Hepatocyte (in vitro differentiated cells): ENCODE measurements at regions not wholly inside any gene's neighbourhood (a gene's known extent, or its start where the extent isn't known, plus 50 kb on each side); places are given as distances from the start of the nearest gene placed in this dataset.

ENCODE experiments used
- DNase-seq: peaks from one replicate; pipeline ENCODE4 v3.0.0-alpha.2; 2016; ENCODE audit warnings: low spot score
- H2AFZ ChIP-seq: fragments of 200-600 bp; sonication (generic); 2 replicates; pipeline ENCODE4 v1.6.0; 2016; ENCODE audit warnings: antibody characterized with exemption, mild to moderate bottlenecking
- H3K27ac ChIP-seq: fragments of 200-600 bp; sonication (generic); 2 replicates; pipeline ENCODE4 v1.5.1; 2016; ENCODE audit warnings: mild to moderate bottlenecking
- H3K27me3 ChIP-seq: fragments of 200-600 bp; sonication (generic); 2 replicates; pipeline ENCODE4 v1.6.1; 2016
- H3K36me3 ChIP-seq: fragments of 200-600 bp; sonication (generic); replicated peaks from 2 replicates; pipeline ENCODE4 v1.5.1; 2016; ENCODE audit warnings: low read depth; ENCODE audit not compliant: insufficient read depth
- H3K4me1 ChIP-seq: fragments of 200-600 bp; sonication (generic); 2 replicates; pipeline ENCODE4 v1.5.1; 2016; ENCODE audit warnings: mild to moderate bottlenecking, moderate library complexity; ENCODE audit not compliant: insufficient read depth
- H3K4me2 ChIP-seq: fragments of 200-600 bp; sonication (generic); 2 replicates; pipeline ENCODE4 v1.6.0; 2016
- H3K4me3 ChIP-seq: fragments of 200-600 bp; sonication (generic); 2 replicates; pipeline ENCODE4 v1.5.1; 2016; ENCODE audit warnings: mild to moderate bottlenecking
- H3K79me2 ChIP-seq: fragments of 200-600 bp; sonication (generic); 2 replicates; pipeline ENCODE4 v1.6.0; 2017; ENCODE audit warnings: mild to moderate bottlenecking
- H3K9me2 ChIP-seq: fragments of 200-600 bp; sonication (generic); replicated peaks from 2 replicates; pipeline ENCODE4 v1.6.0; 2017; ENCODE audit warnings: mild to moderate bottlenecking; ENCODE audit not compliant: insufficient read depth
- H3K9me3 ChIP-seq: fragments of 200-600 bp; sonication (generic); 2 replicates; pipeline ENCODE4 v1.5.1; 2016; ENCODE audit warnings: low read depth, mild to moderate bottlenecking
- H4K20me1 ChIP-seq: fragments of 200-600 bp; sonication (generic); 2 replicates; pipeline ENCODE4 v1.6.0; 2016; ENCODE audit warnings: mild to moderate bottlenecking; ENCODE audit not compliant: insufficient read depth, poor library complexity, severe bottlenecking
- CTCF ChIP-seq: fragments of 200-600 bp; sonication (generic); IDR thresholded peaks from 2 replicates; pipeline ENCODE4 v1.5.1; 2016; ENCODE audit warnings: antibody characterized with exemption, mild to moderate bottlenecking; ENCODE audit not compliant: poor library complexity
- EZH2 ChIP-seq: fragments of 200-600 bp; sonication (generic); IDR thresholded peaks from 2 replicates; pipeline ENCODE4 v1.6.1; 2016; ENCODE audit warnings: antibody characterized with exemption, mild to moderate bottlenecking, borderline replicate concordance
- EZH2phosphoT487 ChIP-seq: fragments of 200-600 bp; sonication (generic); IDR thresholded peaks from one replicate; pipeline ENCODE4 v1.6.1; 2018; ENCODE audit warnings: antibody characterized with exemption, mild to moderate bottlenecking, low read depth, moderate library complexity; ENCODE audit not compliant: unreplicated experiment, severe bottlenecking
- WGBS: methylation state at CpG from one replicate; pipeline ENCODE4 v1.1.6; 2016; ENCODE audit warnings: low lambda C conversion rate; ENCODE audit errors: missing lambda C conversion rate; 5-methylcytosine and 5-hydroxymethylcytosine counted together

- no peak for DNase-seq
- H3K9me3 ChIP-seq, result no peaks in the 10 kb centered on the region
- 90% methylated on average over 1 of the region's 1 CpG for WGBS
These were observed 188.0 kb upstream of the ADRA1D start for GRCh38 chr20:4437131-4437530.

GRCh38 chr20:4435671-4436455 is 186.8 kb upstream of the ADRA1D start:
- H3K27me3 ChIP-seq, result no peaks in the 10 kb centered on the region
- no peaks in the 10 kb centered on the region for H4K20me1 ChIP-seq
- H3K79me2 ChIP-seq, result no peaks in the 10 kb centered on the region
- no peak for DNase-seq
- no peaks in the 10 kb centered on the region for H3K9me2 ChIP-seq
- no peak overlapping the region for H2AFZ ChIP-seq
- 86% methylated on average over 6 of the region's 6 CpGs for WGBS
- TF ChIP-seq EZH2 (no peak), EZH2phosphoT487 (no peak), CTCF (no peak)
- H3K27ac ChIP-seq, result no peak overlapping the region
- H3K4me2 ChIP-seq, result no peak overlapping the region
- no peak overlapping the region for H3K4me3 ChIP-seq
- peaks cover 9% of the 10 kb centered on the region for H3K4me1 ChIP-seq
- no peaks in the 10 kb centered on the region for H3K9me3 ChIP-seq
- no peaks in the 10 kb centered on the region for H3K36me3 ChIP-seq

More at GRCh38 chr20:4437131-4437530, 188.0 kb upstream of the ADRA1D start:
- no peak overlapping the region for H2AFZ ChIP-seq
- no peak overlapping the region for H3K27ac ChIP-seq
- H3K9me2 ChIP-seq, result no peaks in the 10 kb centered on the region
- no peak overlapping the region for H3K4me2 ChIP-seq
- TF ChIP-seq EZH2phosphoT487, result no peak
- TF ChIP-seq EZH2, result no peak
- no peak for TF ChIP-seq CTCF
- H3K4me3 ChIP-seq, result no peak overlapping the region
- H3K79me2 ChIP-seq, result no peaks in the 10 kb centered on the region
- H3K4me1 ChIP-seq, result peaks cover 9% of the 10 kb centered on the region
- H3K27me3 ChIP-seq, result no peaks in the 10 kb centered on the region
- H3K36me3 ChIP-seq, result no peaks in the 10 kb centered on the region
- no peaks in the 10 kb centered on the region for H4K20me1 ChIP-seq

- Histone ChIP-seq H3K27me3 (no peaks in the 10 kb centered on the region), H4K20me1 (no peaks in the 10 kb centered on the region), H3K79me2 (no peaks in the 10 kb centered on the region), H3K27ac (peak overlapping the region; percentile 23), H3K36me3 (no peaks in the 10 kb centered on the region), H3K4me1 (peaks cover 9% of the 10 kb centered on the region), H2AFZ (no peak overlapping the region), H3K9me2 (no peaks in the 10 kb centered on the region), H3K4me3 (no peak overlapping the region), H3K4me2 (no peak overlapping the region), H3K9me3 (no peaks in the 10 kb centered on the region)
- WGBS, result 68% methylated on average over 1 of the region's 1 CpG
- DNase-seq, result no peak
- no peak for TF ChIP-seq EZH2
- no peak for TF ChIP-seq EZH2phosphoT487
- no peak for TF ChIP-seq CTCF
These were observed 186.1 kb upstream of the ADRA1D start for GRCh38 chr20:4435225-4435624.
